Smooth muscle cell of the brain vasculature (primary cell): ENCODE measurements at regions not wholly inside any gene's neighbourhood (a gene's known extent, or its start where the extent isn't known, plus 50 kb on each side); places are given as distances from the start of the nearest gene placed in this dataset.

Experiments used
- DNase-seq: peaks from one replicate; pipeline ENCODE4 v3.0.0-alpha.2; 2012; ENCODE audit warnings: low read depth, low spot score

- DNase-seq, result no peak
Measured at GRCh38 chr5:173557123-173557903, 59.1 kb downstream of the BOD1 start.

DNA sequence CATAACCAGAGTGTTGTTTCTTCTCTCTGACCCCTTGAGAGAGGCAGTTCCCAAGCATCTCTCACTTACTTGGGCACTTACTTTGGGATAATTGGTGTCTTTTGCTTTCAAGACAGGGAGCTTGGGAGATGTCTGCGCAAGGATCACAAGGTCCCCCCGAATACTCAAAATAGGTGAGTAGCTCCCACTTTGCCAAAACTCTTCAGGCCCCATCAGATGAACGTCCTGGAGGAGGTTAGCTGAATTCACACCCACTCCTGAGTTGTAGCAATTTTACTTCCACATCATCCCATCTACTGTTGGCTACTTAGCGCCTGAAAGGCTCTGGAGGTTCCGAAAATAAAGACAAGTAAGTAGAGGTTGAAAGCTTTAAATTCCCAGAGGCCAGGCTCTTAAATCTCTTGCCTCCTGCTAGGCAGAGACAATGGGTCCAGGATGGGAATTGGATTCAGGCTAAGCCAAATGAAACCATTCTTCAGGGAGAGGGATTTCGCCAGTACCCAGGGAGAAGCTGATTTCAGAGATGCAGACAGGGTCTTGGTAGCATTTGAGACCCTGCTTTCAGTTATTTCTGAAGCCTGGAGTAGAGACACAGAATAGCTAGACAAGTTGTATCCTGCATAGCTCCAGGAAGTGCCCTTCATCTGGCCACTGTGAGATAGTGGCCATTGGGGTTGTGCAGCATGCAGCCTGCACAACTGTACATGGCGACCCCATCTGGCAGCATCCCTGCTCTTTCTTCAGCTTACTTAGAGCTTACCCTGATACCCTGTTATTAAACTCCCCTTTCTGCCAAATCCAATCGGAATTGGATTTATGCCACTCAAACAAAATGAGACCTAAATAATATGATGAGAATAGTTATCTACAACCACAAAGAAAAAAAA is 60.1 kb downstream of the BOD1 start:
- DNase-seq, result no peak

DNA sequence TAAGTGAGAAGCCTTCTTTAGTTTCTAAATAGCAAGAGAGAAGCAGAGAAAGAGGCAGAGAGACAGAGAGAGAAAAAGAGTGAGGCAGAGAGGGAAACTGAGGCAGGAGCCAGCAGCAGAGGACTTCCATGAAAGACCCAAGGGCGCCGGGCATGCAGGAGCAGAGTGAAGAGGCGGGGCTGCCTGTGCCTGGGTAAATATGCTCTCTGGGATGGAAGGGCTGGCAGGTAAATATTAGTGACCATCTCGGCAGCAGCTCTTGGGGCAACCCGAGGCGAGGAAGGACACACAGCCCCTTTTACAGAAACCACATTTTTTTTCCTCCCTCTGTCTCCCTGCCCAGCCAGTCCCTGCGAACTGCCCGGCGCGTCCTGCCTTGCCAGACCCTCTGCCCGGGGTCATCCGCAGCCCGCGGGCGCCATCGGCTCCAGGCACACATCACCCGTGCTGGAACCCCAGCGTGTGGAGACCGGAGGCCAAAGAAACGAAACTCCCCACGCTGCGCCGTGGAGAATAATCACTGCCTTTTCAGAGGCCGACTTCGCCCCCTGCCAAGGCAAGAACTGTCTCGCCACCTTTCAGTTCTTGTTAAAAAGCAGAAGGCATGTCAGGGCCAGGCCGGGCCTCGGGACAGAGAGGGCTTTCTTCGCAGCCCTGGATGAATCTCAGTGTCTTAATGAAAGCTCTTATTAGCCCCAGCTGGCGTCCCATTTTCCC is 61.3 kb downstream of the BOD1 start:
- DNase-seq, result no peak

GRCh38 chr5:173554038-173554955 is 62.2 kb downstream of the BOD1 start:
- no peak for DNase-seq

DNA sequence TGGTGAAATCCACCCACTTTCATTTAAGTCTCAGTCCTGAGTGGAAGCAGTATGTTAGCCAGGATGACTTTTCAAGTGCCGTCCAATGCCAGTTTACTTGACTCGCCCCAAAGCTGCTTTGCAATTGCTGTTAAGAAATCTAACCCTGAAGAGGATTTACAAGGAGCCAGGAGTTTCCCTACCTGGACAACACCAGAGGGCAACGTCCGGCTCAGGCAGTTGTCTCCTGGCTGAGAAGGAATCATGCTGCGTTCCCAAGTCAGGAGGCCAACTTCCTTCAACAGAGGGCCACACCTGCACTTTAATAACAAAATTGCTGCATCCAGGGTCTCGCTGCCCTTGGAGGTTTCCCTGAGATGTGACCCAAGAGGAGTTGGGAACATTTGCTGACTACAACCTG is 65.8 kb downstream of the BOD1 start:
- no peak for DNase-seq

DNA sequence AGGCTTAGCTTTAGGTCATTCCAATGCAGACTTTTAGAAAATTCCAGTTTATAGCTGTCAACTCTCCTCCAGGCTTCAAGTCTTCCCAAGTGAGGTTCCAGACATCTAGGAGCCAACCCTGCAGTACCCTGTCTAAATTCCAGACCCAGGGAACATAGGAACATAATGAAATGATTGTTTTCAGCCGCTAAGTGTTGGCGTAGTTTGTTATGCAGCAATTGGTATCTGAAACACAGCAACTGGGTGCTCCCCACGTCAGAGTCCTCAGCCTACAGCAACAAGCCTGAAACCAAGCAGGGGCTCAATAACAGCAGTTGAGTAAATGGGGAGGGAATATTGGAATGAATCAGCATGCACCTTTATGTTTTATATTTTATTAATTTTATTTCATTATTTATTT is 66.8 kb downstream of the BOD1 start:
- no peak for DNase-seq

DNA sequence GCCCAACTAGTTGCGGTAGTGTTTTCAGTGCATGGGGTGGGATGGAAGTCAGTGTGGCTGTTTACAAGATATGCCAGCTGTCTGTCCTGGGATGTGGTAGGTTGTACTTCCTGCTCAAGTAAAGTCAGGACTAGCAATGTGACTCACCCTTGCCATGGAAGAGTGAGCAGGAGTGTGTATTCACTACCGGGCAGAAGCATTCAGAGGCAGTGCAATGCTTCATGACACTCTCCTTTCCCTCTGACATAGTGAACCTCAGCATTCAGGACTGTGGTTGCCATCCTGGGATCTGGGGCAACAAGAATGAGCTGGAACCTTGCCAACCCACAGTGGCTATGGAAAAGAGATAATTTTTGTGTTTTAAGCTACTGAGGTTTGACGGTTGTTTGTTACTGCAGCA is 68.9 kb downstream of the BOD1 start:
- DNase-seq, result no peak

GRCh38 chr5:173542964-173543363 is 73.5 kb downstream of the BOD1 start:
- no peak for DNase-seq

DNA sequence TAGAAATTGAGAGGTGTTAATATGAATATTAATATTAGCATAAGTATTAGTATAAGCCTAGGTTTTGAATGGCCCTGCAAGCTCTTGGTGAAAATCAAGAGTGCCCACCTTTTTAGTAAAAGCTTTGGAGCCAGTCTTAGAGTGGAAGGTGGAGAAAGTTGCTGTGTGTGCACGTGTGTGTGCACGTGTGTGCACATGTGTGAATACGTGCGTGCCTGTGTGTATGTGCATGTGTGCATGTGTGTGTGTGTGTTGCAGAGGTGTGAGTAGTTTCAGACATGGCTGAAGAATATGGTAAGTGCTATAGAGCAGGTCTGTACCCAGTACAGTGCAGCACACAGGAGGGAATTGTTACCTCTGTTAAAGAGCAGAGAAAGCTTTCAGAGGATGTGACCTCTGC is 74.3 kb downstream of the BOD1 start:
- DNase-seq, result no peak

GRCh38 chr5:173538654-173539053 is 77.8 kb downstream of the BOD1 start:
- DNase-seq, result no peak

DNA sequence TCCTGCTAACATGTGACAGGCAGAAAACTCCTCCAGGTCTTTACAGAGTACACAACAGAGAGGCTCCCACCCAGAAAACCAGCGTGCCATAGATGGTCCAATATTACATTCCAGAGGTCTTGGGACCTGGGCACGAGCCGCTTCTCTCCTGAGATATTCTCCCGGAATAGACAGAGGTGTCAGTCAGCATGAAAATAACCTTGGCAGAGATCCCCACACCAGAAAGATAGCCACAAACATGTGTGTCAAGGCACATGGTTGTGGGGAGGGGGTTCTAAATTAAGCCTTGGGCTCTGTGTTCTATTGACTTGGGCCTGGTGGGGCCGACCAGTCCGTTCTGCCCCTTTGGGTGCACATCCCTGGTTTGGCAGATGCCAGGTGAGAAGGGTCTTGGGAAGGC is 78.4 kb downstream of the BOD1 start:
- no peak for DNase-seq

DNA sequence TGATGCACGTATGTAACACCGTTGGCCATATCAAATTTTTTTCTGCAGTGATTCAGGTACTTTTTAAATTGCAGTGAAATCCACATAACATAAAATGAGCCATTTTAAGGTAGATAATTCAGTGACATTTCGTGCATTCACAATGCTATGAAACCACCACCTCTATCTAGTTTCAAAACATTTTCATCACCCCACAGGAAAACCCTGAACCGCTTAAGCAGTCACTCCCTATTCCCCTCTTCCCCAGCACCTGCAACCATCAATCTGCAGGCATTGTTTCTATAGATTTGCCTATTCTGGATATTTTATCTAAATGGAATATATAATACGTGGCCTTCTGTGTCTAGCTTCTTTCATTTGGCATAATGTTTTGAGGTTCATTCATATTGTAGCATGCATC is 79.2 kb downstream of the BOD1 start:
- DNase-seq, result no peak

DNA sequence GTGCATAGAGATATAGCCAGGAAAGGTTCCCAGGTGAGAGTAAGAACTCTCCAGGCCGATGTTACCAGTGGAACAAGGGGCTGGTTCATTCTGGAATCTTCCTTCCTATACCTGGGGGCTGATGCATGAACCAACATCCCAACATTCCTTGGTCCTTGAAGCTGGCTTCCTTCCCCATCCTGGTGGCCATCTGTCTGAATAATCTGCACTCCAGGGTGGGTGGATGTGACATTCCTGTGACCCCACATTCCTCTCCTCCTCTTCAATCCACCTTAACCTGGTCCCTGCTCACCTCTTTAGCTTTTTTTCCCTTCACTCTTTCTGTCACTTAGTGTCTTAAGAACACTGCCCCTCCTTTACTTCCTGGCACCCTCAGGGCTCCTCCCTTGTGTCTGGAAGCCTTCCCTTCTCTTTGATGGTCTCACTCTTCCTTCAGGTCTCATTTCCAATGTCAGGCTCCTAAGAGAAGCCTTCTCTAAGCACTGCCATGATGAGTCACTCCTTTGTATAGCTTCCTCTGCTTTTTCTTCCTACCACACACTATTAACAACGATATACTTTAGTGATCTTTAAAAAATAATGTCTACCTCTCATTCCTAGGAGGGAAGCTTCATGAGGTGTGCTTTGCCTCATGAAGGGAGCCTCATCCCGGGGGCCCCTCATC is 80.3 kb downstream of the BOD1 start:
- no peak for DNase-seq

DNA sequence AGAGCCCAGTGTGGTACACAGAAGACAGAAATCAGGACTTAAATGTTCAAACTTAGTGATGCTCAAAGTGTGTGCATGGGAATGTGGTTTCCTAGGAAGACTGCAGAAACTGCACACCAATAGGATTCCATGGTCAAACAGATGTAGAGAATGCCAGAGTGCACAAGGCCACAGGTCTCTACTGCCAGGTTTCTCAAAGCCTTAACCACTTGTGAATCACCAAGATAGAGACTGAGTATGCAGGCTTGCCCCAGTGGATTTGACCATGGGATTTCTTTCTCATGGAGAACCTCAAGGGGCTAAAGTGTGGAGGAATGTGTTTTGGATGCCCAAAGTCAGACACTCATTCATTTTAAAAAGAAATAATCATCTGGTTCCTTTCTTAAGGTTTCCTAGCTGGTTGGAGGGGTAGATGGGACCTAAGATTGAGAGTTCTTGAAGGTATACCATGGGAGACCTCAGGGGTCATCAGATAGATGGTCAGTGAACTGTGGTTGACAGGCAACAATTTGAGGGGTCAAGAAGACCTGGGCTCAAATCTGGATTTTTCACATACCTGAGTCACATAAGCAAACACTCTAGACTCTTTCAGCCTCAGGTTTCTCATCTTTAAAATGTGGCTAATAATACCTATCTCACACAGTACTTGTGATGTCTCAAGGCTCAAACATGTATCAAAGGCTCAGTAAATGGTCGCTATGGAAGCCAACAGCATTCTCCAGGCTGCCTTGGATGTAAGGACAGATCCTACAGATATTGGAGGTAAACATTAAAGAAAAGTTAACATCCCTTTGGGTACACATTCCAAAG is 81.1 kb downstream of the BOD1 start:
- no peak for DNase-seq

DNA sequence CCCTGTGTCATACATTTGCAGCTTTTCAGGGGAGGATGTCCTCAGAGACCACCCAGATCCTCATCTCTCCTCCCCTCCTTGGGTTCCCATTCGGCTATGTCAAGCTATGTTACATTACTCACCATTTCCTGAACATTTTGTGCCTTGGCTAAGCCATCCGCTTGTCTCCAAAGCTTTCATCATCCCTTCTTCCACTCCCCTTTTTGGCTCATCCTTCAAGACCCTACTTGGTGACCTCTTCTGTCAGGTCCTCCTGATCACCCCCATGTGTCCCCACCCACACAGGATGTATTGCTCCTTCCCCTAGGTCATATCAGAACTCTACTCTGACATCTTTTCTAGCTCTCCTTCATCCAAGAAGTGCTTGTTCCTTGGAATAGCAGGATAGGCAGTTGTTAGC is 81.8 kb downstream of the BOD1 start:
- no peak for DNase-seq

DNA sequence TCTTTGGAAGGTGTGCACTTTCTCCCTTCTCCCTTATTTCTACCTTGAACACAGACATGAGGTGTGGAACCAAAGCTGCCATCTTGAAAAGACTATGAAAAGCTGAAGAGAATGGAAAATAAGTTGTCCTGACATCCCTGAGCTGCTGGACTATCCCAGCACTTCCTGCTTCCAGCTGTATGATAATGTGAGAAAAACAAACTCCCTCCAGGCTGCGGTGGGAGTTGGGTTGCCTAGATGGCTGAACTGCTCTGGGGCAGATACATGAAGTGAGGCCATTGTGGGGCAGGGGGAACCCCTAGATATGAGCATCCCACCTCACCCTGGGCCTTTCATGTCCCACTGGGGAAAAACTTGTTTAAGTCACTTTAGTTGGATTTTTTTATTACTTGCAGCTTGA is 82.4 kb downstream of the BOD1 start:
- DNase-seq, result no peak

GRCh38 chr5:173532689-173533250 is 83.7 kb downstream of the BOD1 start:
- no peak for DNase-seq

DNA sequence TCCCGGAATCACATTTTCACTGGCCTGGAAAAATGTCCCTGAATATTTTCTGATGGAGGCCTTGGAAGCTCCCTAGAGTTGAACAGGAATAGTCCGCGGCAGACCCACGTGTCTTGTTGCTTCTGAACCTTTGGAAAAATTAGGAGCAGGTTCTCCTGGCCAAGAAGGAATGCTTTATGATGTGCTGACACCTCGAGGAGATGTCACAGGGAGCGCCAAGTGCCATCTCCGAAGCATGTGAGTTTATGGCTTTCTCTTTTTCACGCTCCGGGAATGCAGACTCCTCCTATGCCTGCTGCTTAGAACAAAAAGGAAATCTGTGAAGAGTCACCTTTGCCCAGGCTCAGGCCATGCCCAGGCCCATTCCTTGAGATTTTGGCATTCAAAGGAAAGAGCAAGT is 84.6 kb downstream of the BOD1 start:
- no peak for DNase-seq

- no peak for DNase-seq
Measured at GRCh38 chr5:173530547-173530946, 85.9 kb downstream of the BOD1 start.

- no peak for DNase-seq
Measured at GRCh38 chr5:173529861-173530260, 86.6 kb downstream of the BOD1 start.
